Endothelial cell of umbilical vein (primary cell): ENCODE measurements at regions not wholly inside any gene's neighbourhood (a gene's known extent, or its start where the extent isn't known, plus 50 kb on each side); places are given as distances from the start of the nearest gene placed in this dataset.

Experiments
- BruUV-seq: library from RNA; stranded (reverse); fragments of 400-500 nt; replicated peaks from 2 replicates; lab custom pipeline; 2021; lab: Mats Ljungman, UMichigan
- CTCF ChIA-PET: fragments of 300-600, 350-600 bp; sonication (Branson Sonifier 250); formaldehyde crosslinking; loops from one replicate; lab custom pipeline; 2021; ENCODE audit warnings: antibody characterized with exemption, inconsistent platforms; lab: Charles Lee
- POLR2A ChIA-PET: fragments of 300-600, 350-600 bp; sonication (Branson Sonifier 250); formaldehyde crosslinking; loops from one replicate; lab custom pipeline; 2021; ENCODE audit warnings: antibody characterized with exemption, inconsistent platforms; lab: Charles Lee
- DNase-seq: peaks from one replicate; pipeline ENCODE4 v3.0.0-alpha.2; 2011; ENCODE audit warnings: low read depth, low spot score
- FAIRE-seq: peaks from 2 replicates; lab custom pipeline; 2011; peaks lifted over from hg19 to GRCh38; lab: Jason Lieb, UNC
- H2AFZ ChIP-seq: 2 replicates; pipeline ENCODE4 v1.6.0; 2012; ENCODE audit warnings: low read depth, low read length, control low read depth, inconsistent platforms
- H3K27ac ChIP-seq: 2 replicates; pipeline ENCODE4 v1.5.1; 2011; ENCODE audit warnings: low read depth, mild to moderate bottlenecking, control low read depth, low read length, moderate library complexity; ENCODE audit not compliant: insufficient read depth
- H3K27me3 ChIP-seq, 2 experiments: 2 replicates each; pipeline versions ENCODE4 v1.6.0 to v1.6.1; 2011; ENCODE audit warnings: low read length in 2 of 2, mixed read lengths in 1 of 2; ENCODE audit not compliant: control insufficient read depth in 2 of 2, insufficient read depth in 2 of 2
- H3K36me3 ChIP-seq, 2 experiments: 2 replicates in 1 of 2; 3 replicates in 1 of 2; pipeline ENCODE4 v1.5.1; 2011; ENCODE audit warnings: low read length in 2 of 2, mild to moderate bottlenecking in 1 of 2, moderate library complexity in 1 of 2; ENCODE audit not compliant: control insufficient read depth in 2 of 2, insufficient read depth in 2 of 2; ENCODE audit errors: extremely low read depth in 1 of 2
- H3K4me1 ChIP-seq: 3 replicates; pipeline ENCODE4 v1.5.1; 2011; ENCODE audit warnings: mild to moderate bottlenecking, low read length; ENCODE audit not compliant: control insufficient read depth, insufficient read depth; ENCODE audit errors: extremely low read depth
- H3K4me2 ChIP-seq: 2 replicates; pipeline ENCODE4 v1.6.1; 2011; ENCODE audit warnings: low read length, control low read depth, mixed read lengths; ENCODE audit not compliant: insufficient read depth
- H3K4me3 ChIP-seq, 3 experiments: fragments of 200-600 bp in 1 of 3; sonication (generic), shearing (Covaris generic) in 1 of 3; replicated peaks in 1 of 3; 2 replicates each; pipeline ENCODE4 v1.5.1; 2011 to 2016; ENCODE audit warnings: control low read depth in 3 of 3, low read length in 3 of 3, mild to moderate bottlenecking in 2 of 3, inconsistent platforms in 1 of 3, low read depth in 1 of 3, moderate library complexity in 1 of 3; ENCODE audit not compliant: insufficient read depth in 1 of 3
- H3K79me2 ChIP-seq: 2 replicates; pipeline ENCODE4 v1.6.0; 2012; ENCODE audit warnings: low read length, inconsistent platforms; ENCODE audit not compliant: control insufficient read depth, insufficient read depth
- H3K9ac ChIP-seq: replicated peaks from 2 replicates; pipeline ENCODE3; 2011; ENCODE audit warnings: low read length, control low read depth; ENCODE audit not compliant: insufficient read depth; ENCODE audit errors: extremely low read depth
- H3K9me1 ChIP-seq: replicated peaks from 3 replicates; pipeline ENCODE4 v1.6.0; 2011; ENCODE audit warnings: mild to moderate bottlenecking, low read length; ENCODE audit not compliant: control insufficient read depth, insufficient read depth; ENCODE audit errors: extremely low read depth
- H3K9me3 ChIP-seq: replicated peaks from 2 replicates; pipeline ENCODE4 v1.5.1; 2012; ENCODE audit warnings: low read length, inconsistent platforms; ENCODE audit not compliant: control insufficient read depth, insufficient read depth
- H4K20me1 ChIP-seq: replicated peaks from 2 replicates; pipeline ENCODE3; 2011; ENCODE audit warnings: mild to moderate bottlenecking, low read length; ENCODE audit not compliant: control insufficient read depth, insufficient read depth; ENCODE audit errors: extremely low read depth
- CTCF ChIP-seq, 2 donors: IDR thresholded peaks; 1 replicate in 1 of 2; 2 replicates in 1 of 2; pipeline ENCODE4 v1.5.1; 2011; ENCODE audit warnings: low read length in 2 of 2, mild to moderate bottlenecking in 2 of 2, moderate library complexity in 2 of 2, control low read depth in 1 of 2, inconsistent platforms in 1 of 2, low read depth in 1 of 2; ENCODE audit not compliant: insufficient read depth in 1 of 2; ENCODE audit errors: extremely low read depth in 1 of 2
- EZH2 ChIP-seq: IDR thresholded peaks from 2 replicates; pipeline ENCODE4 v1.6.1; 2012; ENCODE audit warnings: borderline replicate concordance, low read depth, mild to moderate bottlenecking, moderate library complexity, low read length, inconsistent platforms; ENCODE audit not compliant: severe bottlenecking
- FOS ChIP-seq: IDR thresholded peaks from 2 replicates; pipeline ENCODE4 v1.6.1; 2011; ENCODE audit warnings: mild to moderate bottlenecking, low read length, moderate library complexity, borderline replicate concordance; ENCODE audit not compliant: insufficient read depth
- GATA2 ChIP-seq: IDR thresholded peaks from 2 replicates; pipeline ENCODE4 v1.7.0; 2011; ENCODE audit warnings: low read depth, mild to moderate bottlenecking, moderate library complexity, mixed read lengths, low read length; ENCODE audit not compliant: insufficient read length, insufficient read depth
- JUN ChIP-seq: IDR thresholded peaks from 2 replicates; pipeline ENCODE4 v1.6.1; 2011; ENCODE audit warnings: borderline replicate concordance, low read depth; ENCODE audit not compliant: insufficient read length, insufficient read depth
- MAX ChIP-seq: IDR thresholded peaks from 2 replicates; pipeline ENCODE4 v1.6.1; 2011; ENCODE audit not compliant: insufficient read depth, insufficient read length
- MYC ChIP-seq: IDR thresholded peaks from one replicate; pipeline ENCODE4 v1.6.1; 2011; ENCODE audit warnings: mild to moderate bottlenecking, low read depth, low read length
- POLR2A ChIP-seq: IDR thresholded peaks from 2 replicates; pipeline ENCODE4 v1.6.1; 2012; ENCODE audit warnings: low read depth, mild to moderate bottlenecking, control low read depth, low read length
- POLR2AphosphoS5 ChIP-seq: IDR thresholded peaks from 2 replicates; pipeline ENCODE4 v1.6.1; 2012; ENCODE audit warnings: low read depth, mild to moderate bottlenecking, control low read depth, low read length, moderate library complexity; ENCODE audit not compliant: insufficient read depth
- dilution Hi-C: fragments of 300-500 bp; cut with MboI; formaldehyde crosslinking; loops from one replicate; pipeline ENCODE4 v1.15.0; 2019; ENCODE audit warnings: low sequenced_read_pairs; ENCODE audit not compliant: extremely low pct_ligation_motif_present
- intact Hi-C: fragments of 100-400 bp; cut with micrococcal nuclease; formaldehyde crosslinking; loops from one replicate; pipeline ENCODE4 v1.10.0; 2022

GRCh38 chr14:65800694-65801093 is 388.2 kb downstream of the FUT8 start:
- no peak for FAIRE-seq
- TF ChIP-seq EZH2 = no peak
- no peaks in the 10 kb centered on the region for H3K79me2 ChIP-seq
- intact Hi-C loops = no loop called here
- ChIA-PET CTCF (interaction anchor here (1.8 kb wide), 1 partner anchor 24 kb away, joined by 8 read pairs; no protein-coding TSS in a partner anchor), POLR2A (no interaction called here)
- BruUV-seq = no TSS peak
- no peak overlapping the region for H3K4me3 ChIP-seq
- H3K4me1 ChIP-seq = no peaks in the 10 kb centered on the region
- H3K36me3 ChIP-seq = no peaks in the 10 kb centered on the region
- peaks cover 0 to 7% of the 10 kb centered on the region in 2 experiments for H3K27me3 ChIP-seq
- no peak overlapping the region for H3K9ac ChIP-seq
- dilution Hi-C loops = no loop called here
- no peaks in the 10 kb centered on the region for H3K9me3 ChIP-seq
- H4K20me1 ChIP-seq = no peaks in the 10 kb centered on the region
- no peak overlapping the region for H2AFZ ChIP-seq
- no peaks in the 10 kb centered on the region for H3K9me1 ChIP-seq
- H3K27ac ChIP-seq = no peak overlapping the region
- no peak overlapping the region for H3K4me2 ChIP-seq
- DNase-seq = no peak

- Histone ChIP-seq H4K20me1 (no peaks in the 10 kb centered on the region), H3K36me3 (no peaks in the 10 kb centered on the region), H3K4me2 (no peak overlapping the region), H3K9me3 (no peaks in the 10 kb centered on the region), H3K79me2 (no peaks in the 10 kb centered on the region), H3K27ac (no peak overlapping the region), H3K4me3 (no peak overlapping the region), H3K4me1 (no peaks in the 10 kb centered on the region), H2AFZ (no peak overlapping the region), H3K9me1 (no peaks in the 10 kb centered on the region), H3K27me3 (peaks cover 0 to 8% of the 10 kb centered on the region in 2 experiments), H3K9ac (no peak overlapping the region)
- intact Hi-C loops = no loop called here
- no TSS peak for BruUV-seq
- TF ChIP-seq POLR2A = no peak
- no peak for TF ChIP-seq MAX
- TF ChIP-seq FOS = no peak
- TF ChIP-seq JUN = no peak
- no peak for TF ChIP-seq GATA2
- TF ChIP-seq CTCF (IDR thresholded peaks at IDR 0.05; ENCODE audit: extremely low read depth in 1 of 2, insufficient read depth in 1 of 2, low read depth in 1 of 2, low read length in 2 of 2) = no peak
- no peak for TF ChIP-seq POLR2AphosphoS5
- no peak for TF ChIP-seq EZH2
- no peak for TF ChIP-seq MYC
- CTCF ChIA-PET = interaction anchor here (1.8 kb wide), 1 partner anchor 22 kb away, joined by 8 read pairs; no protein-coding TSS in a partner anchor
- dilution Hi-C loops = no loop called here
- DNase-seq (no peak), FAIRE-seq (no peak)
- POLR2A ChIA-PET = no interaction called here
Measured at GRCh38 chr14:65802196-65802595, 389.7 kb downstream of the FUT8 start.
